Panc1 (cell line): ENCODE measurements at regions not wholly inside any gene's neighbourhood (a gene's known extent, or its start where the extent isn't known, plus 50 kb on each side); places are given as distances from the start of the nearest gene placed in this dataset.
"Not testable (repeated sequence)": the region's sequence is repeated elsewhere in the genome, so short reads cannot be mapped to it uniquely, and the experiment has no call there.

Experiments used
- ATAC-seq: fragments of 200-7000 bp; cut with Tn5 transposase; 2 replicates; pipeline ENCODE4 v1.9.1; 2020; ENCODE audit warnings: mild to moderate bottlenecking, moderate library complexity
- BruUV-seq: library from RNA; stranded (reverse); fragments of 400-500 nt; replicated peaks from 2 replicates; lab custom pipeline; 2021; lab: Mats Ljungman, UMichigan
- CTCF ChIA-PET: fragments of 300-600 bp; sonication (Branson Sonifier 250); formaldehyde crosslinking; loops from one replicate; lab custom pipeline; 2022; ENCODE audit warnings: antibody characterized with exemption; lab: Charles Lee
- POLR2A ChIA-PET: fragments of 300-600 bp; sonication (Branson Sonifier 250); formaldehyde crosslinking; loops from one replicate; lab custom pipeline; 2022; ENCODE audit warnings: antibody characterized with exemption; lab: Charles Lee
- DNase-seq: peaks from one replicate; pipeline ENCODE4 v3.0.0-alpha.2; 2010; ENCODE audit warnings: low read depth, low spot score
- H3K27ac ChIP-seq: 2 replicates; pipeline ENCODE4 v1.5.1; 2011; ENCODE audit warnings: mild to moderate bottlenecking, low read length, inconsistent platforms
- H3K27me3 ChIP-seq: fragments of 200-500 bp; sonication (Bioruptor generic); 2 replicates; pipeline ENCODE4 v1.6.0; 2014; ENCODE audit warnings: low read length, inconsistent platforms; ENCODE audit not compliant: control insufficient read depth, insufficient read depth
- H3K36me3 ChIP-seq: fragments of 200-500 bp; sonication (Bioruptor generic); 2 replicates; pipeline ENCODE4 v1.5.1; 2014; ENCODE audit warnings: inconsistent platforms, mild to moderate bottlenecking, low read length, moderate library complexity; ENCODE audit not compliant: control insufficient read depth, insufficient read depth
- H3K4me1 ChIP-seq: 2 replicates; pipeline ENCODE4 v1.5.1; 2011; ENCODE audit warnings: inconsistent platforms, mild to moderate bottlenecking, low read length, moderate library complexity; ENCODE audit not compliant: control insufficient read depth, insufficient read depth
- H3K4me3 ChIP-seq, 2 experiments: 2 replicates each; pipeline ENCODE4 v1.5.1; 2011 to 2012; ENCODE audit warnings: low read depth in 2 of 2, low read length in 2 of 2, mild to moderate bottlenecking in 2 of 2, inconsistent platforms in 1 of 2, moderate library complexity in 1 of 2
- H3K9me3 ChIP-seq: fragments of 200-500 bp; sonication (Bioruptor generic); 2 replicates; pipeline ENCODE4 v1.5.1; 2014; ENCODE audit warnings: low read depth, mild to moderate bottlenecking, inconsistent platforms, low read length, moderate library complexity; ENCODE audit not compliant: control insufficient read depth, insufficient read depth
- in situ Hi-C: cut with HindIII; loops from 2 replicates; pipeline ENCODE4 v1.10.0; 2016; ENCODE audit warnings: low sequenced_read_pairs, low pct_unique_long_range_greater_than_20kb
- intact Hi-C: fragments of 100-400 bp; cut with micrococcal nuclease; formaldehyde crosslinking; loops from one replicate; pipeline ENCODE4 v1.10.0; 2022; ENCODE audit not compliant: unreplicated experiment

DNA sequence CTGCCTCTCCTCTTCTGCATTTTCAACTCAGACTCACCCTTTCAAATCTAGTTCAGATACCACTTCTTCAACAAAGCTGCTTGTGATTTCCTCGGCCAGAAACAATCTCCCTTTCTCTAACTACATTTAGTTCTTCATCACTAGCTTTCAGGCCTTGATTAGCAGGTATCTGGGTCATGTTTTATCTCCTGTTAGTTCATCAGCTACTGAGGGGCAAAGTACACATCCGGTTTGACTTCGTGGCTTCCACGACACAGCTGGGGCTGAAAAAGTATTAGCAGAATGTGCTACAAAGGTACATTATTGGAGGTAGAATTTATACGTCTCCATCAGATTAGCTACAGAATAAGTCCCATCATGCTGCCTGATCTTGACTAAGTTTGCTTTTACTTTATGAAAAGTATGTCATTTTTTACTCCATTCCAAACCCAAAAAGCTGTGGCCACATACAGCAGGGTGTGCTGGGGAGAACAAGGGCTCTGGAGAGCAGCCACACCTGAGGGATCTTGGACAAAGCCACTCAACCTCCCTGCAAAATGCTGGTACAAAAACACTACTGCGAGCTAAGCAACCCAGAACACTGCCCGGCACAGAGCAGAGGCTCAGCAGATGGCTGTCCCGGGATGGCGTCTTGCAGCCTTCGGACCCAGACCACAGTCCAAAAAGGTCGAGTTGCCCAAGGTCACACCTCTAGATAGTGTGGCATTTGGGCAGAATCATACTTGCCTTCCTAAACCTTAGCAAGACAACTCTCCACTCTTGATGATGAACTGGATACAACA lies 120.5 kb upstream of the PRKX start:
- in situ Hi-C loops, CTCF ChIA-PET, intact Hi-C loops, POLR2A ChIA-PET, H3K9me3 ChIP-seq, DNase-seq, BruUV-seq, H3K27ac ChIP-seq, H3K4me3 ChIP-seq, H3K36me3 ChIP-seq, ATAC-seq, H3K27me3 ChIP-seq, H3K4me1 ChIP-seq: not testable (repeated sequence)

GRCh38 chrX:3830020-3830419 lies 116.6 kb upstream of the PRKX start:
- H3K4me1 ChIP-seq, DNase-seq, ATAC-seq, in situ Hi-C loops, H3K9me3 ChIP-seq, H3K36me3 ChIP-seq, CTCF ChIA-PET, H3K27ac ChIP-seq, H3K4me3 ChIP-seq, POLR2A ChIA-PET, H3K27me3 ChIP-seq, BruUV-seq, intact Hi-C loops: not testable (repeated sequence)

DNA sequence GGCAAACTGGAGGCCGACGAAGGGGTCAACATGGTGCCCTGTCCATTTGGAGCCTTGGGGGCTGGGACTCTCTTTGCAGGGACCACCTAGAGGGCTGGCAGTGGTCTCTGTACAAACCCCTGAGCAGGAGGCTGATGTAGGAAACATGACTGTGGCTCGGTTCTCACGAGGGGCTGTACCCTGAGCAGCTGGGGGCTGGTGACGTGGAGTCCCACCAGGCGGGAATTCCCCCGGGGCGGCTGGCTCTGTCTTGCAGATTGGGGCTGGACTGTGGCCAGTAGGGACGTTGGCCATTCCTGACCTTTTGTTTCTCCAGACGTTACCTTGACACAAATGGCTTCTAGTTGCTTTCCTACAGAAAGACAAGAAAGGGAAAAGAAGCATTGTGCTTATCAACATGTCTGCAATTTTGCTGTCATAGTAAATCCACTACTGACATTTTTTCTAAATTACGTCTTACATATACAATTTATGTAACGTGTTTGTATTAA lies 115.6 kb upstream of the PRKX start:
- CTCF ChIA-PET, H3K4me3 ChIP-seq, in situ Hi-C loops, H3K4me1 ChIP-seq, H3K27me3 ChIP-seq, H3K36me3 ChIP-seq, ATAC-seq, H3K9me3 ChIP-seq, POLR2A ChIA-PET, BruUV-seq, DNase-seq, intact Hi-C loops, H3K27ac ChIP-seq: not testable (repeated sequence)

DNA sequence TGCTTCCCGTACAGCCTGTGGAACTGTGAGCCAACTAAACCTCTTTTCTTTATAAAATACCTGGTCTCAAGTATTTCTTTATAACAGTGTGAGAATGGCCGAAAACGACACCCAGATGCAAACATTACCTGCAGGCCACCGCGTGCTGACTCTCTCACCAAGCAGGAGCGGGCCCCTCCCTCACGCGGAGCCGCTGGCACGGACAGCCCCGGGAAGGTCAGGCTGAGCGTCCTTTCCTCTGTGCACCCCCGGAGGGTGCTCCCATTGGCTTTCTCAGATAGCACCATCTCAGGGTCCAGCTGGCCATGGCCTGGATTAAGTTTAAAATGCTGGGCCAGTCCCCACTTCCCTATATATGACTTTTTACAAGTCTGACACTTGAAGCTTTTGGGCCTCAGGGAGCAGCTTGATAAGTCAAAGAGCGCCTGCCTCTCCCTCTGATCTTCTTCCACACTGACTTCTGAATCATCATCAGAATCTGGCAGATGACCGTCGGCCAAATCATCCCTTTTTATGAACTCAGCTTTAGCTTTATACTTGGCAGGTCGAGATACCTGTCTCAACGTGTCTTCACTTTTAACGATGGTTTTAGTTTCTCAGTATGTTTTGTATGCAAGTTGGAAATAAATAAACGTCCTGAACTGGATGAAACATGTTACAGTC lies 115.1 kb upstream of the PRKX start:
- intact Hi-C loops, CTCF ChIA-PET, H3K27me3 ChIP-seq, DNase-seq, H3K36me3 ChIP-seq, BruUV-seq, H3K9me3 ChIP-seq, H3K4me1 ChIP-seq, H3K27ac ChIP-seq, H3K4me3 ChIP-seq, POLR2A ChIA-PET, in situ Hi-C loops, ATAC-seq: not testable (repeated sequence)

DNA sequence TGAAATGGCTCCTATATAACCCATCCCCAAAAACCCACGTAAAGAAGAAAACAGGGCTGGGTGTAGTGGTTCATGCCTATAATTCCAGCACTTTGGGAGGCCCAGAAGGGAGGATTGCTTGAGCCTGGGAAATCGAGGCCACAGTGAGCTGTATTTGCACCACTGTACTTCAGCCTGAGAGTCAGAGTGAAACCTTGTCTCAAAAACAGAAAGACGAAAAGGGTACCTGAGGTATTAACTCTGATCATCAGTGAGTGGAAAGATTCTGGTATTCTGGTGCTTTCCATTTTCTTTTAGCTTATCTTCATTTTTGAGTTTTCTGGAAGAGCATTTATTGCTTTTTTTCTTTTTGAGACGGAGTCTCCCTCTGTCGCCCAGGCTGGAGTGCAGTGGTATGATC lies 110.6 kb upstream of the PRKX start:
- in situ Hi-C loops, H3K4me1 ChIP-seq, POLR2A ChIA-PET, H3K36me3 ChIP-seq, CTCF ChIA-PET, H3K27me3 ChIP-seq, DNase-seq, H3K27ac ChIP-seq, BruUV-seq, H3K4me3 ChIP-seq, H3K9me3 ChIP-seq, intact Hi-C loops, ATAC-seq: not testable (repeated sequence)
